NCI-H1436 treated with DMSO at 0.1 percent for 48 hours (cell line): ENCODE measurements at regions not wholly inside any gene's neighbourhood (a gene's known extent, or its start where the extent isn't known, plus 50 kb on each side); places are given as distances from the start of the nearest gene placed in this dataset.
"Not testable (repeated sequence)": the region's sequence is repeated elsewhere in the genome, so short reads cannot be mapped to it uniquely, and the experiment has no call there.

Source experiments
- DNase-seq: peaks from one replicate; lab custom pipeline; 2025; lab: John Stamatoyannopoulos, UW

DNA sequence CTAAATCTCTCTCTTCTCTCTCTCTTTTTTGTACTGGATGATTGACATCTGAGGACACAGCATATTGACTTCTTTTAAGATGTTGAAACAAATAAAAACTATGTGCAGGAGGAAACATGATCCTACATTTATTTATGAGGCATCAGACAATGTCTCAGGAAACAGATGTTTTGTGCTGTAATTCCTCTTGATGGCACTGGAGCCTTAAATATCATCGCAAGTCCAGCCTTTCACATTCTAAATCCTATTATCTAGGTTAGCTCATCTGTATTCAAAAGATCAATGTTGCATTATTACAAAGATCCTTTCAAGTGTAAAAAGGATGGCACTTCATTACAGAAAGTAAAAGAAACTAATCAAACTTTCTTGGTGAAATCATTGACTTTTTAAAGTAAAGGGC lies 63.9 kb downstream of the MAT2B start:
- DNase-seq, result no peak

DNA sequence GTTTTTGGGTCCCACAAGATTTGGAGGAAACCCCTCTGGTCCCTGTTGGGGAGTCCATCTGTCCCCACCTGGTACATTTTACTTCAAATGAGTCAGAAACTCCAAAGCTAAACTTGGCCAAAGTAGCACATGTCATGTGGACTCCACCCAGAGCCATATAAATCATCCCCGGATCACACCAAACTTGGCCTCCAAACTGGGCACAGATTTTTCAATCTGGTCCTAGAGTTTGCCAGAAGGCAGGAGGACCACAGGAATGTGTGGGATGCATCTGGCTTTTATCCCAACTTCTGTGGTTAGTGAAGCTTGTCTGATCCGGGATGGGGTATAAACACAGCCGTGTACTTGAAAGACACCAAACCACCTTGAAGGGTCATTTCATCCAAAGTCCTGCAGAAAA lies 66.3 kb downstream of the MAT2B start:
- DNase-seq, result no peak

DNA sequence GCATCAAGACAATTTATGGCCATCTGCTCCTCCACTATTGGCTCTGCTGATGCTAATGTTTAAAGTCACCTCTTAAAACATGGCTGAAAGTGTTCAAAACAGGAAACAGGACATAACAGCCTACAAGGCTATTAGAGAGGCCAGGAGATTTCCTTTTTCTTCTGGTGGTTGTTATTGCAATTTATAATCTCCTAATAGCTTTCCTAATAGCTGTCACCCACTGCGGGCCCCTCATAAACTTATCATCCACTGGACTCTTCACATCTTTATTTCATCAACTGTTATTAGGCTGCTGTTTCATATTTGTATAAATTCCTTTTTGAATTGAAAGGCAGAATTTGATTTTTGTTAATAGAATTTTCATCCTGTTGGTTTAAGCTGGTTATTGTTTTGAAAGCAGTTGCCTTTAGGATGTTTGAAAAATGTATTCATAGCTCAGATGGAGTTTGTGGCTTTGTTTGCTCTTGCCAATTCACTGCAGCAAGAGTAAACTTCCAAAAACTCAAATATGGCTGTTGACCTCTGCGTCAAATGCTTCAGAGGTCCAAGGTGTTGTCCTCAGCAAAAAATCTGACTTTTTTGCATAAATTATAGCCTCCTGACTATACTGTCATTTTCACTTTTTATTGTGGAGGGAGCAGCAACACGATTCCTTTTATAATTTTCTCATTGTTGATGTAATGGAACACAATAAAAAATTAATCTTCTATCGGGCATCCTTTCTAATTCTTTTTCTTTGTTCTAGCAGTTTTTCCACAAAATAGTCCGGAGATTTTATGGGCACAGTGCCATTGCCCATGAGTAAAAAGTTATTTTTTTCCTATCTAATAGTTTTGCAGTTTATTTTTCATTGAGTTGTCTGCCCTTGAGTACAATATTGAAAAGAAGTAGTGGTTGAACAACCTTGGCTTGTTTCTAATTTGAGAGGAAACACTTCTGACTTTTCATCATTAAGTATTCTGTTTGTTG lies 69.3 kb downstream of the MAT2B start:
- no peak for DNase-seq

DNA sequence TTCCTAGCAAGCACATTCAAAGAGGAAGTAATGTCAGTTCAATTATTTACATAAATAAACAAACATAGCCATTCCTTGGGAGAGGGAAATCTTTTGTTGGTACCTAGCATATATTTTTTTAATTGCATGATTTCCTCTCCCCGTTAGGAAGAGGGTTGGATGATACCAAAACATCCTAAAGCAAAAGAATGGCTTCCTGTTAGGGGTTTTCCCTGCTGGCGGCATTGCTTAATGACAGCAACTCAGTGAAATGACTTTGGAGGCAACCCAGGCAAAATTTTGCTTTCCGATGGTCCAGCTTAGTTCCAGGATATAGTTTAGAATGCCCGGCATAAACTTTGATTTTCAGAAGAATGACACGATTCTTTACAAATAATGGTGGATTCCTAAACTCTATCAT lies 73.2 kb downstream of the MAT2B start:
- no peak for DNase-seq

DNA sequence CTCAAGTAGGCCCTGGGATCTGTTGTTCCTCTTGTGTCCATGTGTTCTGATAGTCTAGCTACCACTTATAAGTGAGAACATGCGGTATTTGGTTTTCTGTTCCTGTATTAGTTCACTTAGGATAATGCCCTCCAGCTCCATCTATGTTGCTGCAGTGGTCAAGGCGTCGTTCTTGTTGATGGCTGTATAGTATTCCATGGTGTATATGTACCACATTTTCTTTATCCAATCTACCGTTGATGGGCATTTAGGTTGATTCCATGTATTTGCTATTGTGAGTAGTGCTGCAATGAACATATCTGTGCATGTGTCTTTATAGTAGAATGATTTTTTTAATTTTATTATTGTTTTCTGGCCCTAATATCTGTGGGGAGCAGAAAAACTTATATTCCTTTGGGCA lies 74.3 kb downstream of the MAT2B start:
- no peak for DNase-seq

DNA sequence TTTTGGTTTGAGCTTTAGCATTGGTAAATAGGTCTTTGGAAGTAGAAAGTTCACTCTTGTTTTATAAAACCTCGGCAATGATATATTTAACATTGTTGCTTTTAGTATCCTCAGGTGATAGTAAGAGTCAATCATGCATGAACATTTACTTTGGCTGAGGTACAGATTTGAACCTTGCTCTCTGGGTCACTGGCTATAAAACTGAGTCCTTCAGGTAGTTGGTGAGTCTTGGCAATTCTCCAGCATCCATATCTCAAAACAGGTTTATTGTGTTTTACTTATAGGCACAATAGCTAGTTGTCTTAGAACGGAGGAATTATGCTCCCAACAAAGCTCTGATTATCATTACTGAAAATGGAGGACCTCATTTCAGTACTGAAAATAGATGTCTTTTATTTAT lies 75.1 kb downstream of the MAT2B start:
- no peak for DNase-seq

DNA sequence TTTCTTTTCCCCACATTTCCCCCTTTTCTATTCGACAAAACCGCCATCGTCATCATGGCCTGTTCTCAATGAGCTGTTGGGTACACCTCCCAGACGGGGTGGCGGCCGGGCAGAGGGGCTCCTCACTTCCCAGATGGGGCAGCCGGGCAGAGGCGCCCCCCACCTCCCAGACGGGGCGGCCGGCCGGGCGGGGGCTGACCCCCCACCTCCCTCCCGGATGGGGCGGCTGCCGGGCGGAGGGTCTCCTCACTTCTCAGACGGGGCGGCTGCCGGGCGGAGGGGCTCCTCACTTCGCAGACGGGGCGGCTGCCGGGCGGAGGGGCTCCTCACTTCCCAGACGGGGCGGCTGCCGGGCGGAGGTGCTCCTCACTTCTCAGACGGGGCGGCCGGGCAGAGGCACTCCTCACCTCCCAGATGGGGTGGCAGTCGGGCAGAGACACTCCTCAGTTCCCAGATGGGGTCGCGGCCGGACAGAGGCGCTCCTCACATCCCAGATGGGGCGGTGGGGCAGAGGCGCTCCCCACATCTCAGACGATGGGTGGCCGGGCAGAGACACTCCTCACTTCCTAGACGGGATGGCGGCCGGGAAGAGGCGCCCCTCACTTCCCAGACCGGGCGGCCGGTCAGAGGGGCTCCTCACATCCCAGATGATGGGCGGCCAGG lies 78.2 kb downstream of the MAT2B start:
- not testable (repeated sequence) for DNase-seq

DNA sequence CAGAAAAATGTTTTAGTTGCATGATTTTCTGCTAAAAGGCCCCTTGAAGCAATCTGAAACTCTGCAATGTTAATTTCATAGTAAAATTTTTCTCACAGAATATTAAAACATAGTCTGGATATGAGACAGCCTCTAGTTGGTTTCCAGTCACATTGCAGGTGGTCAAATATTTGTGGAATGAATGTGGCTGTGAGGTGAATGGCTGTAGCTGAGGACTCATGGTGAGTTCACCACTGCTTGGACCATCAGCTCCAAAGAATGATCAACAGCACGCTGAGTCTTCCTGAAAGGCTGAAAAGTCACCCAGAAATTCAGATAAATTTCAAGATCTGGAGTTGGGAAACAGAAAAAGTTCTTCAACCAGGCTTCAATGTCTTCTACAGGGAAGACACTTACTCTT lies 79.8 kb downstream of the MAT2B start:
- DNase-seq, result no peak

DNA sequence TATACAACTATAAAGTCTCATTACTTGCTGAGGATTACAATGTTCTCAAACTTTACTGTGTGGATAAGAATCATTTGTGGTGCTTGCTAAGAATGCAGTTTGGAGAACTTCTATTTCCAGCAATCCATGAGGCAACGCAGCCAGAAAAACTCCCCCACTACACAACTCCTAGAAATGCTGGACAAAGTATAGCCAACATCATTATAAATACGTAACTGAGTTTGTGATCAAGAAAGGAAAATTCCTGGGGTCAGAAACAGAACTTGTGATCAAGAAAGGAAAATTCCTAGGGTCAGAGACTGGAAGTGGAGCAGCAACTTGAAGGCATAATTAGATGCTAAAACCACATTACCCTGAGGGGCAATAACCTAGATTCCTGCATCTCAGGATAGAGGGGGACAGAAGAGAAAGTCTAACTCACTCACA lies 81.1 kb downstream of the MAT2B start:
- no peak for DNase-seq

DNA sequence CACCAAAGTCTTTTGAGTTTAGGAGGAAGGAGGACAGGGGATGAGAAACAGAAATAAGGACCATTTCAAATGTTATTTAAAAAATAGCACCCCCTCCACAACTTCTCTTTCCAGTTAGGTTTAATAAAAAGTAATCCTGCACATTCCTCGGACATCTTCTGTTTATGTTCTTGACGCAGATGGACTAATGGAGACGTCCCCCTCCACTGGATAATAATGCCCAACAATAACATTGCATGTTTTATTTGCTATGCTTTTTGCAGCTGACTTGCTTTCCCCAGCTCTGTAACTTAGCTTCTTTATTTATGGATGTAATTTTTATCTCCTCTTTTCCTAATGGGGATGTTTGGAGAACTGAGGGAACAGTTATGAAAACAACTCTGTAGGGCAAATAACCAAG lies 89.5 kb downstream of the MAT2B start:
- no peak for DNase-seq

DNA sequence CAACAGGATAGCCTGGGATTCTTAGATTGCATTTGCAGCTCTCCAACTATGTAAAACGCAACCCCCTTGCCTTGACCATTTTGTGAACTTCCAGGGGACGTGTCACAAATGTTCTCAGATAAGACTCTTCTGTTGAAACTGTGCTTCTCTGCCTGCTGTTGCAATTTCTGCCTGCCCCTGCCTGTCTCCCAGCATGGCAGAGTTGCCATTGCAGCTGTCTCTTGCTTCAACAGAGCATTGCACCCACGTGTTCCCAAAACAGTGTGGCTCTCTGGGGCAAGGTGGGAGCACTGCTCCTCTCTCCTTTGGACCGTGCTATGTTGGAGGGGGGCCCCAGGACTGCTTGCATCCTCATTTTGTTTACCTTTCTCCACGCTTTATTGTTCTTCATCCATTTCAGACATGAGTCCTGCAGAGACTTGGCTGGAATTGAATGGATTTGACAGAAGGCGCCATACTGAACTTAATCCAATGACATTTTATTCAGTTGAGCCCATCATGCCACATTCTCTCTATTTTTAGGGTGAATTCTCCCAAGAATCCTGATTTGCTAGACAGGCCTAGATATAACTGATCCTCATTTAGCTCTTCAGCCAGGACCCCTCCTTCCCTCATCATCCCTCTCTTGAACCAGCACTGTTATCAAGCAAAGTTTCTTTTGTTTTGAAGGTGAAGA lies 90.7 kb downstream of the MAT2B start:
- DNase-seq, result no peak

DNA sequence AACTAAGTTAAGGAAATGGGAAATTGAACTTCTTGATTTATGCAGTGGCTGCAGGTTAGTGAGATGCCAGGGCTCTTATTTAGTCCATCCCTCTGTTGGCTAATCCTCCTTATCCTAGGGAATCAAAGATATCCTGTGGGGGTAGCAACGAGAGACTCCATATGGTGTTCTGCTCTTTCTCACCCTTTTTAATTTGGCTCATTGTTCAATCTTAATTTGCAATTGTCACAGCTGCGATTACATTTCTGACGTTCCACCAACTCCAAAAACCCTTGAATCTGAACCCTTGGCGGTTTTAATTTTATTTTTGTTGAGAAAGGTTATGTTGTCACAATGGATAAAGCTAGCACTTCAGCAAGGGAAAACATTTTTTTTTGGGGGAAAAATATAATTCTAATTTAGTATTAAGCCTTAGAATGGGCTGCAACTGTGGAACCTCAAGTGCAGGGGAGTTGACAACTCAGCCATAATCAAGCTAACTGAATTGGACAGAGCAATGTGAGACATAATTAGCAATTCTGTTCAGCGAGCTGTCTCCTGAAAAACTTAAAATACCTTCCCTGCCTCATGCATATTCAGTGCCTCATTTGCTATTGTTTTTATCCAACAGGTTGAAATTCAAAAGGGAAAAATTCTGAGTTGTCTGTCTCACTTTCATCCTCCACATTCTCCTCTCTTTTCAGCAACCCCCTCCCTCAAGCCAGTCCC lies 91.3 kb downstream of the MAT2B start:
- no peak for DNase-seq

DNA sequence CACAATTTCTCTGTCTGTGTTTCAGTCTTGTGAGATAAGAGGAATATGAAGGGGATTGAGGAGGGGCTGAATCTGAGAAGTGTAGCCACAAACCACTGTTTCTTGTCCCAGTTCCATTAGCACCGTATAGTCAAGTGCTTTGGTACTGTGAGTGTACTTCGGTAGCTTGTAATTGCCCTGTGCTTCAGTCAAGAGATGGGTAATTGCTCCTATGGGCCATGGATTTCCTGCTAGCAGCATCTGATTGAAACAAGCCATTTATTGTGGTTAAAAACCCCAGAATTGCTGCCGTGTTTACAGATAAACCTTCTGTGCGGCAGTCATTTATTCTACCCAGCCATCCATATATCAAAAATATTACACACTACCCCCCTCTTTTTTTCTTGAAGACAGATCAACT lies 98.6 kb downstream of the MAT2B start:
- peak; percentile 5 for DNase-seq

DNA sequence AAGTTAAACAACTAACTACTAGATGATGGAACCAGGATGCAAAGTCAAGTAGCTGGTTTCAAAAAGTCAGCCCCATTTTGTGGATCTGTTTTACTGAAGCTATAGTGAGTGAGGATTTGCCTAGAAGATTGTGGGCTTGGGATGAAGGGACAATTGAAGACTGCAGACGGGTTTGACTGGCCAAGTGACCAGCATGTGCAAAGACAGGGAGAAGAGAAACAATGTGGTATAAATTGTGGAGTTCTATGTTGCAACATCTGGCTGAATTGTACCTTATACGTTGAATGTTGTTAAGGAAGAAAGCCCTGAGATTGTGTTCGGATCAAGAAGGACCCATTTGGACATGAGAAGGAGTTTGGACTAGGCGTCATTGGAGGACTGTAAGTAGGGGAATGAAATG lies 101.8 kb downstream of the MAT2B start:
- no peak for DNase-seq

DNA sequence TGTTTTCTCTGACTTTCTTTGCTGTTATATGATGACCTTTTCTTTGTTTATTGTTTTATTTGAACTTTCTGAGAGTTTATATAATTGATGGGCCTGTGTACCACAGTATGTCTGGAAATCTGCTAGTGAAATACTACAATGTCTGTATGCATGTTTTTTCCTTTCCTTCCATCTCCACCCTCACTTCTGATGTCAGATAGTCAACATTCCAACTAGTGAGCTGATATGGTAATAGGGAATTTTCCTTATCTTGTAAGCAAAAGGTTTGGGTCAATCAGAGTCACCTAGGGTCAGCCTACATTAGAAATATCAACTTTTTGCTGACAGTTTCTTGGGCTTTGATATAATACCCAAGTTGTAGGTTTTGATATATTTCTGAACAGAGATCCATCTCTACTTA lies 103.2 kb downstream of the MAT2B start:
- no peak for DNase-seq

DNA sequence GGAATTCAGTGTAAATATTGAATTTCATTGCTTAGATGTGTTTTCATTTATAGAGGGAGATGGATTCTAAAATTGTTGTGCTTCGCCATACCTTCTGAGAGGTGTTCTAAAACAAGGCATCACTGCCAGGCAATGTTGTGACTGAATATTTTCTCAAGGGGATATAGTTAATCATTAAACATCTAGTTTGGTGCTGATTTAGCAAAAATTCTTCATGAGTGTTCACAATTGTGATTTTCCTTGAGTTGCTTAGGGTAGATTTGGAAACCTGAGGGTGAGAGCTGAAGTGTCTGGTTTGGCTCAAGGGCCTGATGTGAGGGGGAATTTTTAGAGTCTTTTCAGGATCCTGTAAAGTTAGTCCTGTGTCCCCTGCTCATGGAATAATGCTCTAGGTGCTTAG lies 104.5 kb downstream of the MAT2B start:
- no peak for DNase-seq

DNA sequence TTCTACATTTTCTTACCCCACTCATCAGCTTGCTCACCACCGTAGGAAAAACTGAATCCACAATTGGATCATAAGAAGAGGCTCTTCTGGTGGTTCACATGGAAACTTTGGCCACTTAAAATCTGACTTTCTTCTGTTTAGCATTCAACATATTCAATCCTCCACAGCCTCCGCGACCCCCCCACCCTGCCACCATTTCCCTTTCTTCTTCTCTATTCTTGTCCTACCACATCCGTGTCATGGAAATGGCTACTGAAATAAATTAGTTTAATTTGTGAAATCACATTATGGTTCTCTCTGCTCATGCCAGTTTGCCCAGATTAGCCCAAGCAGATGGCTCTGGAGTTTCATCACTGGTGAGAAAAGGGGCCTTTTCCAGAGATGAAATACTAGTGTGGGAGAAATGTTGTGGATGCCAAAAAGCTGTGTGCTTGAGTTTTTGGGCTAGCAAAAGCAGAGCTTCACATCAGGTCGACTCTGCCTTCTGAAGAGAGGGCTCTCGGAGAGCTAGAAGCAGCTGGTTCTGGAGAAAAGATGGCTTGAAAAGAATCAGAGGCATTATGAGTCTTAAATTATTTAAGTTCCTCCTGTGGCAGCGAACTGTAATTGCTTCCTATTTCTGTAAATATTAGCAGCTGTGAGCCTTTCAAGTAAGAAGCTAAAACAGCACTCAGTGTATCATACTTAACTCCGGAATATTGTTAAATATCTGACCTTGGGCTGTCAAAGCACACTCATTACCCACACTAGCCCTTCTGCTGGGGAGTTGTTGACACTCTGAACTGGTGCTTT lies 107.1 kb downstream of the MAT2B start:
- DNase-seq, result no peak

DNA sequence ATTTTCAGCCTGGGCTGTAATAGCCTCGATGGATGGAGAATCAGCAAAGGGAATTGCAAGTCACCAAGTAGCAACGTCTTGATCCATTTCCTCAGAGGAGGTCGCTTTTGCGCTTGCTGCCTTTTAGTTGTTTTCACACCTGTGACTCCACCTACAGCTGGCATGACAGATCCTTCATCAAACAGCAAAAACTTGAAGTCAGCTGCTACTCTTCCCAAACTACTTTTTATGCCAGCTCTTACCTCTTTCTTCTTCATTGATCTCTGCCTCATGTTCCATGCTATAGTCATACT lies 107.7 kb downstream of the MAT2B start:
- DNase-seq, result no peak

DNA sequence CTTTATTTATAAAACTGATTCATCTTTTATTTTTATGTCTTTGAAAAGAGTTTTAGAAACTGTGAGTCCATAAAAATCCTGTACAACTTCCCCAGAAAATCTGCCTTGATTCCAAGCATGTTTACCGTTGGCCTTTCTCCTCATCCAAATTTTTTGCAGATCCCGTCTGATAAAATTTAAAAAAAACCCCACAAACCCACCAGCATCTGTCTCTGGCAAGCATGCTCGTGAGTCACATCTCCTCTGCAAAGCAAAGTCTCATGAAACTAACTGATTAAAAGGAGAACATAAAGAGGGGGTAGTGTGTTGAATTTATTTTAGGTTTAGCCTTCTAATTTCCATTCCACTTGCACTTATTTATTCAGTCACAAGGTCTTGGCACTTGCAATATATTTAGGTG lies 109.4 kb downstream of the MAT2B start:
- no peak for DNase-seq

DNA sequence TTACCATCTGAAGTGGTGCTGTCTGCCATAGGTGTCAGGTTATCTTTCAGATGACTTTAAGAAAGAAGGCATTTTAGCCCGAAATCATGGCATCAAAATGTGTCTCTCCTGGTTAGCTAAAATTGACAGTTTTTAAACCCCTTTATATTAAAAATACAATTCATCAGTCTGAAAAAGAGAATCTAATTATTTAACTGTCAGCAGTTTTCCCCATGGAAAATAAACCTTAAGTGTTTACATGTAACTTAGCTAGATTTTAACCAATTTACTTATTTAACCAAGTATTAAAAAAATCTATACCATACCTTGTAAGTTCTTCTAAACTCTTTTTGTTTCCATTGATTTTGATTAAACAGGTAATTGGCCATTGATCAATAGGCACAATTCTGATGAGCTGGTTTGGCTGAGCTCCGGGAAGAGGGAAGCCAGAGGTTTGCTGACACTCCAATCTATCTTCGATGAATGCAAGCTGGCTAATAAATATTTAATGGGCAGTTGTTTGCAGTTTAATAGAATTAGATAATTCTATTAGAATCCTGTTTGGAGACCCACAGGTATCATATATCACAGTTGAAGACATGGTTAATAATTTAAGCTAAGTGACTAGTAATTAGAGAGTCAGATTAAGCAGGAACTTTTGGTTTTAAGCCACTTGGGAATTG lies 114.0 kb downstream of the MAT2B start:
- DNase-seq, result no peak

DNA sequence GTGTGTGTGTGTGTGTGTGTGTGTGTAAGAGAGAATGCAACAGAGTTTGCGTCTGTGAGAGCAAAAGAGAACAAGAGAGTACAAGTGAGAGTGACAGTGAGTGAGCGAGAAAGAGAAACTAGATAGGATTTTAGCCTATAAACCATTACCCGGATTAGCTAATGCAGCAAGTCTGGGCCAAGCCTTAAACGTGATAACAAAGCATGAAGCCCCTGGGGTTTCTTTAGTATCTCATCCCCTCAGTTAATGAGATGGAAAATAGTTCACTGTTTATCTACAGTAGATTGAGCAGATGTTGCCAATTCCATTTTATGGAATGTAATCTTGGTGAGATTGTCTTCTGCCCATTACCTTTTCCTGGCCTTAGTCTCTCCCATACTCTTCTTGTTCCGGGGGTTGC lies 114.5 kb downstream of the MAT2B start:
- DNase-seq, result no peak
